GM13977 (cell line): ENCODE measurements at regions not wholly inside any gene's neighbourhood (a gene's known extent, or its start where the extent isn't known, plus 50 kb on each side); places are given as distances from the start of the nearest gene placed in this dataset.

ENCODE experiments used
- DNase-seq: peaks from one replicate; pipeline ENCODE4 v3.0.0; 2012; ENCODE audit warnings: low spot score
- CTCF ChIP-seq: IDR thresholded peaks from 2 replicates; pipeline ENCODE4 v1.5.1; 2012; ENCODE audit warnings: mild to moderate bottlenecking, control low read depth; ENCODE audit not compliant: insufficient read depth; ENCODE audit errors: extremely low read depth, missing control alignments
- in situ Hi-C: fragments of 300-500 bp; cut with MboI; formaldehyde crosslinking; loops from one replicate; pipeline ENCODE4 v1.12.0; 2022; ENCODE audit warnings: low sequenced_read_pairs, low pct_unique_long_range_greater_than_20kb, mixed read lengths, inconsistent platforms; ENCODE audit not compliant: unreplicated experiment

GRCh38 chr16:51439271-51439670 is 288.2 kb upstream of the SALL1 start:
- in situ Hi-C loops = no loop called here
- no peak for DNase-seq
- no peak for TF ChIP-seq CTCF

- in situ Hi-C loops = no loop called here
- TF ChIP-seq CTCF = no peak
- DNase-seq = no peak
Observed at GRCh38 chr16:51436742-51437141, 285.7 kb upstream of the SALL1 start.

- in situ Hi-C loops = no loop called here
- no peak for DNase-seq
- TF ChIP-seq CTCF = no peak
Observed at GRCh38 chr16:51434567-51435198, 283.6 kb upstream of the SALL1 start.

GRCh38 chr16:51433599-51433998 is 282.5 kb upstream of the SALL1 start:
- in situ Hi-C loops = no loop called here
- no peak for TF ChIP-seq CTCF
- DNase-seq = no peak

GRCh38 chr16:51431517-51432241 is 280.6 kb upstream of the SALL1 start:
- DNase-seq = no peak
- no peak for TF ChIP-seq CTCF
- in situ Hi-C loops = no loop called here

GRCh38 chr16:51430716-51431369 is 279.8 kb upstream of the SALL1 start:
- no peak for TF ChIP-seq CTCF
- in situ Hi-C loops = no loop called here
- DNase-seq = no peak
